Hindlimb muscle (tissue), 1 donor: ENCODE measurements at regions not wholly inside any gene's neighbourhood (a gene's known extent, or its start where the extent isn't known, plus 50 kb on each side); places are given as distances from the start of the nearest gene placed in this dataset.

ENCODE experiments used
- DNase-seq: peaks from one replicate; pipeline ENCODE4 v3.0.0-alpha.2; 2013

GRCh38 chr6:8275667-8276066 lies 159.7 kb downstream of the SLC35B3 start:
- DNase-seq: no peak

GRCh38 chr6:8274226-8274625 lies 161.1 kb downstream of the SLC35B3 start:
- no peak for DNase-seq

- no peak for DNase-seq
Observed at GRCh38 chr6:8269872-8270454, 165.4 kb downstream of the SLC35B3 start.

GRCh38 chr6:8269094-8269493 lies 166.3 kb downstream of the SLC35B3 start:
- DNase-seq: no peak

- DNase-seq: no peak
Observed at GRCh38 chr6:8268606-8269005, 166.3 kb upstream of the EEF1E1 start.

- DNase-seq: no peak
Observed at GRCh38 chr6:8268156-8268555, 165.8 kb upstream of the EEF1E1 start.

- no peak for DNase-seq
Observed at GRCh38 chr6:8260610-8261009, 158.3 kb upstream of the EEF1E1 start.

GRCh38 chr6:8246403-8246802 lies 144.1 kb upstream of the EEF1E1 start:
- DNase-seq: no peak

- no peak for DNase-seq
Observed at GRCh38 chr6:8245726-8246125, 143.4 kb upstream of the EEF1E1 start.

GRCh38 chr6:8243475-8243874 lies 141.1 kb upstream of the EEF1E1 start:
- no peak for DNase-seq

- no peak for DNase-seq
Observed at GRCh38 chr6:8242885-8243284, 140.5 kb upstream of the EEF1E1 start.

GRCh38 chr6:8240301-8240700 lies 138.0 kb upstream of the EEF1E1 start:
- DNase-seq: no peak

- no peak for DNase-seq
Observed at GRCh38 chr6:8238773-8239683, 136.7 kb upstream of the EEF1E1 start.

GRCh38 chr6:8237668-8238067 lies 135.3 kb upstream of the EEF1E1 start:
- no peak for DNase-seq

GRCh38 chr6:8236956-8237355 lies 134.6 kb upstream of the EEF1E1 start:
- no peak for DNase-seq

GRCh38 chr6:8234321-8234720 lies 132.0 kb upstream of the EEF1E1 start:
- DNase-seq: no peak

- DNase-seq: no peak
Observed at GRCh38 chr6:8231956-8232355, 129.6 kb upstream of the EEF1E1 start.

- DNase-seq: no peak
Observed at GRCh38 chr6:8229915-8230756, 127.8 kb upstream of the EEF1E1 start.

- DNase-seq: no peak
Observed at GRCh38 chr6:8225113-8225512, 122.8 kb upstream of the EEF1E1 start.

- DNase-seq: no peak
Observed at GRCh38 chr6:8223678-8224077, 121.3 kb upstream of the EEF1E1 start.

- peak; percentile 29 for DNase-seq
Observed at GRCh38 chr6:8219352-8219943, 117.1 kb upstream of the EEF1E1 start.

GRCh38 chr6:8218861-8219260 lies 116.5 kb upstream of the EEF1E1 start:
- no peak for DNase-seq

- DNase-seq: no peak
Observed at GRCh38 chr6:8215631-8216030, 113.3 kb upstream of the EEF1E1 start.
